Neuronal stem cell (in vitro differentiated cells): ENCODE measurements at regions not wholly inside any gene's neighbourhood (a gene's known extent, or its start where the extent isn't known, plus 50 kb on each side); places are given as distances from the start of the nearest gene placed in this dataset.

Experiments used
- DNase-seq: peaks from one replicate; pipeline ENCODE4 v3.0.0-alpha.2; 2013; ENCODE audit warnings: low spot score
- H2AFZ ChIP-seq: one replicate; pipeline ENCODE4 v1.6.1; 2013; ENCODE audit warnings: mild to moderate bottlenecking, low read length, inconsistent platforms
- H2AK5ac ChIP-seq: 2 replicates; pipeline ENCODE4 v1.6.1; 2013; ENCODE audit warnings: low read depth, mild to moderate bottlenecking, inconsistent platforms, low read length, moderate library complexity, mixed read lengths
- H2BK120ac ChIP-seq: 2 replicates; pipeline ENCODE4 v1.6.1; 2013; ENCODE audit warnings: low read depth, mild to moderate bottlenecking, inconsistent platforms, low read length, moderate library complexity, mixed read lengths
- H2BK12ac ChIP-seq: one replicate; pipeline ENCODE4 v1.6.1; 2013; ENCODE audit warnings: low read length, inconsistent platforms
- H2BK15ac ChIP-seq: 2 replicates; pipeline ENCODE4 v1.6.1; 2013; ENCODE audit warnings: mild to moderate bottlenecking, low read length, inconsistent platforms, mixed read lengths
- H2BK5ac ChIP-seq: one replicate; pipeline ENCODE4 v1.6.1; 2013; ENCODE audit warnings: inconsistent platforms, mild to moderate bottlenecking, low read length, moderate library complexity
- H3K14ac ChIP-seq: one replicate; pipeline ENCODE4 v1.6.1; 2013; ENCODE audit warnings: low read length, inconsistent platforms
- H3K18ac ChIP-seq: 2 replicates; pipeline ENCODE4 v1.6.1; 2013; ENCODE audit warnings: low read length, inconsistent platforms
- H3K23ac ChIP-seq: 2 replicates; pipeline ENCODE4 v1.6.1; 2013; ENCODE audit warnings: low read depth, mild to moderate bottlenecking, mixed read lengths, low read length, inconsistent platforms; ENCODE audit not compliant: poor library complexity
- H3K27ac ChIP-seq: replicated peaks from 3 replicates; pipeline ENCODE4 v1.5.1; 2013; ENCODE audit warnings: low read length, inconsistent platforms
- H3K27me3 ChIP-seq, 3 experiments: 2 replicates each; pipeline ENCODE4 v1.6.1; 2013; ENCODE audit warnings: low read length in 3 of 3, mild to moderate bottlenecking in 2 of 3, inconsistent platforms in 1 of 3, low read depth in 1 of 3, mixed read lengths in 1 of 3, moderate library complexity in 1 of 3; ENCODE audit not compliant: control insufficient read depth in 3 of 3, insufficient read depth in 3 of 3
- H3K36me3 ChIP-seq, 2 donors: replicated peaks in 1 of 2; 2 replicates each; pipeline ENCODE4 v1.6.1; 2013; ENCODE audit warnings: low read length in 2 of 2; ENCODE audit not compliant: control insufficient read depth in 2 of 2, insufficient read depth in 2 of 2
- H3K4ac ChIP-seq: 2 replicates; pipeline ENCODE4 v1.6.1; 2013; ENCODE audit warnings: inconsistent platforms, mild to moderate bottlenecking, low read length, moderate library complexity
- H3K4me1 ChIP-seq, 2 donors: 1 replicate in 1 of 2; 2 replicates in 1 of 2; pipeline ENCODE4 v1.6.1; 2013; ENCODE audit warnings: low read length in 2 of 2, low read depth in 1 of 2; ENCODE audit not compliant: control insufficient read depth in 2 of 2, insufficient read depth in 1 of 2
- H3K4me2 ChIP-seq: one replicate; pipeline ENCODE4 v1.6.1; 2013; ENCODE audit warnings: mild to moderate bottlenecking, low read length, inconsistent platforms; ENCODE audit not compliant: insufficient read depth, poor library complexity, severe bottlenecking
- H3K4me3 ChIP-seq, 2 donors: 2 replicates each; pipeline ENCODE4 v1.5.1; 2013; ENCODE audit warnings: low read length in 2 of 2, mild to moderate bottlenecking in 2 of 2, inconsistent platforms in 1 of 2, moderate library complexity in 1 of 2
- H3K79me1 ChIP-seq: one replicate; pipeline ENCODE4 v1.6.1; 2013; ENCODE audit warnings: low read depth, mild to moderate bottlenecking, inconsistent platforms, low read length, moderate library complexity
- H3K9ac ChIP-seq: one replicate; pipeline ENCODE4 v1.6.1; 2013; ENCODE audit warnings: mild to moderate bottlenecking, low read depth, low read length, inconsistent platforms; ENCODE audit not compliant: poor library complexity
- H3K9me3 ChIP-seq, 2 donors: replicated peaks in 1 of 2; 2 replicates each; pipeline versions ENCODE3 to v1.6.1; 2013; ENCODE audit warnings: low read length in 2 of 2, mild to moderate bottlenecking in 2 of 2, inconsistent platforms in 1 of 2, low read depth in 1 of 2, mixed read lengths in 1 of 2, moderate library complexity in 1 of 2; ENCODE audit not compliant: control insufficient read depth in 2 of 2, insufficient read depth in 1 of 2
- H4K8ac ChIP-seq: one replicate; pipeline ENCODE4 v1.6.1; 2013; ENCODE audit warnings: low read depth, mild to moderate bottlenecking, inconsistent platforms, low read length, moderate library complexity
- H4K91ac ChIP-seq: one replicate; pipeline ENCODE4 v1.6.1; 2013; ENCODE audit warnings: low read length, low read depth, mild to moderate bottlenecking, inconsistent platforms; ENCODE audit not compliant: poor library complexity
- WGBS, 2 donors: extraction: QIAGEN DNeasy Blood & Tissue Kit; methylation state at CpG; one replicate each; pipeline ENCODE4 v1.1.7; 2013; ENCODE audit warnings: missing lambda C conversion rate in 2 of 2, mixed read lengths in 1 of 2; ENCODE audit not compliant: insufficient read length in 2 of 2, insufficient replicate concordance in 1 of 2; ENCODE audit errors: extremely low coverage in 2 of 2; 5-methylcytosine and 5-hydroxymethylcytosine counted together

DNA sequence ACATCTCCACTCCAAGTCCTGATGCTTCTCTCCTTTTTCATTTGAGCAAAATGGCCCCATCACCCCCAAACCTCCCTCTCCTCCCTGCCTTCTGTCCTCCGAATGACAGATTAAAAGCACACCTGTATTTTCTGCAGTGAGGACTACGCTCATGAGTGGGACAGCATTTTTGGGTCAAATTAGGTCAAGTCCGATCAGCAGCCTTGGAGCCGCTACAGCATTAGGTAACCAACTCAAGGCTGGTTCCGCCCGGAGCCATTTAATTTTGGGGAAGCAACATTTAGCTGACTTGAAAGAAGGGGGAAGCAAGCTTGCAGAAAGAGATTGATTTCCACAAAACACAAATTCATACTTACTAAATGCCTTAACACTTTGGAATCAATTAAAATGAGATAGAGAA is 324.1 kb upstream of the CDH5 start:
- H2AK5ac ChIP-seq = no peak overlapping the region
- no peak overlapping the region for H3K9ac ChIP-seq
- H3K4me2 ChIP-seq = no peak overlapping the region
- no peak overlapping the region for H2BK12ac ChIP-seq
- H4K91ac ChIP-seq = no peak overlapping the region
- H3K79me1 ChIP-seq = no peaks in the 10 kb centered on the region
- H3K18ac ChIP-seq = no peak overlapping the region
- no peaks in the 10 kb centered on the region for H3K9me3 ChIP-seq
- no peak overlapping the region for H2BK120ac ChIP-seq
- peaks cover 0 to 4% of the 10 kb centered on the region in 2 donors for H3K4me1 ChIP-seq
- no peak overlapping the region for H2AFZ ChIP-seq
- H3K4me3 ChIP-seq = no peak overlapping the region
- no peak for DNase-seq
- H3K27ac ChIP-seq = no peak overlapping the region
- no peak overlapping the region for H4K8ac ChIP-seq
- H3K23ac ChIP-seq = no peak overlapping the region
- no peak overlapping the region for H2BK15ac ChIP-seq
- H2BK5ac ChIP-seq = no peak overlapping the region
- no peaks in the 10 kb centered on the region for H3K27me3 ChIP-seq
- no peak overlapping the region for H3K4ac ChIP-seq
- no peak overlapping the region for H3K14ac ChIP-seq
- WGBS, 2 donors = no CpG with 5 or more reads among the region's 6 CpGs
- no peaks in the 10 kb centered on the region for H3K36me3 ChIP-seq

DNA sequence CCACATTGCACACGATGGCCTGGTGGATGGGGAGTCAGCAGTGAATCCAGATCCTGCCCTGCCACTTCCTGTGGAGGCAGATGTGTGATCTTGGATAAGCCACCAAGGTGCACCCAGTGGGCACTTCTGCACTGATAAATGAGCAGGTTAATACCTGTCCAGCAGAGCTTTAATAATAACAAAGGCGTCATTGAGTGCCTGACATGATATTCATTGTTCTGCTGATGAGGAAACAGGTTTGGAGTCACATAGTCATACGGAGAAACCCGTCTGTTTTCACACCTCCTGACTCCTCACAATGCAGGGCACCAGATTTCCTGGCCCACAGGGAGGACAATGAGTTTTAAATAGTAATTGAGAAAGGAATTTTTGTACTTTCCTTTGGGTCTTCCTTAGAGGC is 324.6 kb upstream of the CDH5 start:
- Histone ChIP-seq H2BK12ac (no peak overlapping the region), H3K18ac (no peak overlapping the region), H2BK120ac (no peak overlapping the region), H3K9me3 (no peaks in the 10 kb centered on the region), H3K27me3 (no peaks in the 10 kb centered on the region), H2BK15ac (no peak overlapping the region), H3K27ac (no peak overlapping the region), H3K4me1 (peaks cover 0 to 4% of the 10 kb centered on the region in 2 donors), H4K91ac (no peak overlapping the region), H3K9ac (no peak overlapping the region), H3K4ac (no peak overlapping the region), H4K8ac (no peak overlapping the region), H2AK5ac (no peak overlapping the region), H3K14ac (no peak overlapping the region), H2AFZ (no peak overlapping the region), H3K23ac (no peak overlapping the region), H3K79me1 (no peaks in the 10 kb centered on the region), H2BK5ac (no peak overlapping the region), H3K4me3 (no peak overlapping the region), H3K4me2 (no peak overlapping the region), H3K36me3 (no peaks in the 10 kb centered on the region)
- WGBS, 2 donors = no CpG with 5 or more reads among the region's 4 CpGs
- no peak for DNase-seq

DNA sequence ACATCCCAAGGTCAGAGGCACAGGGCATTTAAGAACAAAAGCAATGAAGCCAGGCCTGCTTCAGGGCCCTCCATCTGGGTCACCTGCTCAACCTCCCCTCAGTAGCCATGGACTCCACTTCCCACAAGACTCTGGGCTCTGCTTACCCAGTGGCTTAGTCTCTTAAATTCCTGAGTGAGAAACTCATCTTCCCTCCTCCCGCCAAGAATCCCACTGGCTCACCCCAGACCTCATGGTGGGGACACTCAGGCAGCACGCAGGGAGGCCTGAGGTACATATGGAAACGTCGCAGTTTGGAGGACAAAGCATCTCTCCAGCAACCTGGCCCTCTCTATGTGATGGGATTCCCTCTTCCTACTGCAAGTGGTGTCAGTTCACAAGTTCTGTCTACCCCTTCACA is 326.7 kb upstream of the CDH5 start:
- Histone ChIP-seq H3K4me3 (no peak overlapping the region), H3K18ac (peak overlapping the region; percentile 24), H3K27me3 (no peaks in the 10 kb centered on the region), H4K8ac (no peak overlapping the region), H3K9ac (no peak overlapping the region), H3K4me2 (no peak overlapping the region), H2BK5ac (no peak overlapping the region), H3K4ac (no peak overlapping the region), H2AK5ac (no peak overlapping the region), H3K4me1 (peaks cover 0 to 4% of the 10 kb centered on the region in 2 donors), H3K9me3 (no peaks in the 10 kb centered on the region), H2AFZ (no peak overlapping the region), H3K79me1 (no peaks in the 10 kb centered on the region), H4K91ac (no peak overlapping the region), H2BK120ac (no peak overlapping the region), H2BK15ac (no peak overlapping the region), H3K27ac (no peak overlapping the region), H2BK12ac (no peak overlapping the region), H3K36me3 (no peaks in the 10 kb centered on the region), H3K23ac (no peak overlapping the region), H3K14ac (no peak overlapping the region)
- WGBS, 2 donors = no CpG with 5 or more reads among the region's 4 CpGs
- DNase-seq = no peak

DNA sequence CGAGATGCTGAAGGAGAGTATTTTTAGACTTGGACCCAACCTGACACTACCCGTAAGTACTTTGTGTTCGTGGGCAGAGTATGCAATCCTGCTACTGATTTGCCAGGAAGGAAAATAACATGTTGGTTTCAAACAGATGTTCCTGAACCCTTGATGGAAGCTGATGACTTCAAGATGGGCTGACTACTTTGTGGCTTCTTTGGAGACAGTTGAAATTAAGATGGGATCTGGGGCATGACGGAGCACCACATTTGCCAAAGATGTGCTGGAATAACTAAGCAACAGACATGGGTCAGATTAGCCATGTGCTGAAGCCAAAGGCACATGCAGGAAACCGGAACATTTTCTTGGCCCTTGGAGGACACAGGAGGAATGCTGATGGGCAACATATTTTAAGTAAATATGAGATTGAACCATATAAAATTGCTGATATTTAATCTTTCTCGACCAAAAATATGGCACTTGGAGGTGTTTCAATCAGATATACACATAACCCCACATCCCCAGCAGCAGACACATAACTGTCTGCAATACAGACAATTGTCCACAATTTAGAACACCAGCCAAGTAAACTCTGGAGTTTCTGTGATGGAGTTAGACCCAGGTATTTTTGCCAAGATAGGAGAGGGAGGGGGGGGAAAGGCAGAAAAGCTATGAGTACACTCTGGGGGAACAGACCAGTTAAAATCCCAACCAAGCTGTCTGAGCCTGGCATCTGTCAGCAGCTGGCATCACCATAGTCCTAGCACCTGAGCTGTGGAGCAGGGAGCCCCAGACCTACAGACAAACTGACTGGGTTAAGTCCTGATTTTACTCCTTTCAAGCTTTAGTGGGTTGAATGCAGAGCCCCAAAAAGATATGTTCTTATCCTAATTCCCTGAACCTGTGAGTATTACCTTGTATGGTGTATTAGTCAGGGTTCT is 329.4 kb upstream of the CDH5 start:
- H2BK15ac ChIP-seq = no peak overlapping the region
- no peak overlapping the region for H2AFZ ChIP-seq
- H3K36me3 ChIP-seq = no peaks in the 10 kb centered on the region
- H3K4ac ChIP-seq = no peak overlapping the region
- H3K9ac ChIP-seq = no peak overlapping the region
- no peak overlapping the region for H3K23ac ChIP-seq
- no peak for DNase-seq
- no peak overlapping the region for H2BK5ac ChIP-seq
- peaks cover 0 to 3% of the 10 kb centered on the region in 2 donors for H3K4me1 ChIP-seq
- H2AK5ac ChIP-seq = no peak overlapping the region
- no peak overlapping the region for H3K18ac ChIP-seq
- no peak overlapping the region for H3K4me3 ChIP-seq
- no peak overlapping the region for H2BK12ac ChIP-seq
- H2BK120ac ChIP-seq = no peak overlapping the region
- no peak overlapping the region for H3K4me2 ChIP-seq
- H3K27ac ChIP-seq = no peak overlapping the region
- no peak overlapping the region for H4K91ac ChIP-seq
- no peak overlapping the region for H4K8ac ChIP-seq
- no peaks in the 10 kb centered on the region for H3K79me1 ChIP-seq
- H3K9me3 ChIP-seq = no peaks in the 10 kb centered on the region
- no CpG with 5 or more reads among the region's 6 CpGs for WGBS, 2 donors
- H3K27me3 ChIP-seq = no peaks in the 10 kb centered on the region
- no peak overlapping the region for H3K14ac ChIP-seq
